DMS53 treated with DMSO at 0.1 percent for 48 hours (cell line): ENCODE measurements at regions not wholly inside any gene's neighbourhood (a gene's known extent, or its start where the extent isn't known, plus 50 kb on each side); places are given as distances from the start of the nearest gene placed in this dataset.
"Not testable (repeated sequence)": the region's sequence is repeated elsewhere in the genome, so short reads cannot be mapped to it uniquely, and the experiment has no call there.

Experiments
- DNase-seq: peaks from one replicate; lab custom pipeline; 2025; ENCODE audit not compliant: unreplicated experiment; lab: John Stamatoyannopoulos, UW

DNA sequence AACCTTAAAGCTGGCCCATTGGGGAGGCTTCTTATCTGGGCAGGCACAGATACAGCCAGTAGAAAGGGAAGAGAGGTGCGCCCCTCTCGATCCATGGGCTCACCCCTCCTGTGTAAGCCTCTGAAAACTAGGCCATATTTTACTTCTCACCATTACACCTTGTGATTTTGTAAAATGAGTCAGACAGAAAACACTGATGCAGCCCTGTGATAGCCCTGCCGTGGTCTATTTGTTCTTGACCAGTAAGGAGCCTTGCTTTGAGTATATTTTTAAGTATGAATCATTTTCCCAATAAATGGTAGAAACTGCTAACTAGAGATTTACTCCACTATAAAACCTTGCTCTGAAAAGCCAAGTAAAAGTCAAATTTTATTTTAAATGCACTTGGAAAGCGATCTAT lies 329.8 kb upstream of the MBL2 start:
- DNase-seq: no peak

DNA sequence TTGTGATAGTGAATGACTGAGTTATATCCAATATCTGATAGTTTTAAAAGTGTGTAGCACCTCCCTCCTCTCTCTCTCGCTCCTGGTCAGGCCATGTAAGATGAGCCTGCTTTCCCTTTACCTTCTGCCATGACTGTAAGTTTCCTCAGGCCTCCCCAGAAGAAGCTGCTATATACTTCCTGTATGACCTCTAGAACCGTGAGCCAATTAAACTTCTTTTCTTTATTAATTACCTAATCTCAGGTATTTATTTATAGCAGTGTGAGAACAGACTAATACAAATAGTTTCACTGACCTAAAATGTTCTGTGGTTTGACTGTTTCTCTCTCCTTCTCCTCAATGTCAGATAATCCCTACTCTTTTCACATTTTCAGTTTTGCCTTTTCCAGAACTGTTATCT lies 321.3 kb upstream of the MBL2 start:
- DNase-seq: no peak

DNA sequence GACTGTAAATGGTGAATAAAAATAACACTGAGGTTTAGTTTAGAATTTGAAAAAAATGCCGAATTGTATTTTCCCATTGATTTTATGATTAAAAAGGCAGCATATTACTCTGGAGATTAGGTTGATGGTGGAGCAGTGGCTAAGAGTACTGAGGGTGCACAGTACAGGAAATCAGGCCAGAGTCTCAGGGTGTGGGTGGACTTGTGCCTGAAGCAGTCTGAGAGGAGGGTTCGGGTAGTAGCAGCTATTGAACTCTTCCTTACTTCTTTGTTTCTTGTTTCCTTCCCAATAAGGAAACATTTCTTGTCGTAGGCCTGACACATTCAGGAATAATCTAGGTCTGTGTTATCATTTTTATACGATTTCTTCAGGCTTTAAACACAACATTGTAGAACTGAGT lies 319.0 kb upstream of the MBL2 start:
- no peak for DNase-seq

DNA sequence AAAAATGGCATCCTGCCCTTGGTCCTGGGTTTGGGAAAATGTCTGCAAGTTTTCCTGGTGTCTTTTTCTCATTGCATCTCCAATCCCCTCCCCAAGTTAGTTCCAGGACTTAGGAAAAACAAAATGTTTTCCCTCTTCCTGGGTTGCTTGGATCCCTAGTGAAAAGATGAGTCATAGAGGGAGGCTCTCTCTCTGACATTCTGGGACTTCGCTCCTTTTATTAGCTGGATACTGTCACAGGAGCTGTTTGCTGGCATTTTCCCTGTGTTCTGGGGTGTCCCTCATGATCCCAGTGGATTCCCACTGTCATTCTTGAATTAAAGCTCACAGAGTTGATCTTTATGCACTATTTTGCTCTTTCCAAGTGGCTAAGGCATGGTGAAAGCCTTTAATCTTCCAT lies 316.4 kb upstream of the MBL2 start:
- no peak for DNase-seq

DNA sequence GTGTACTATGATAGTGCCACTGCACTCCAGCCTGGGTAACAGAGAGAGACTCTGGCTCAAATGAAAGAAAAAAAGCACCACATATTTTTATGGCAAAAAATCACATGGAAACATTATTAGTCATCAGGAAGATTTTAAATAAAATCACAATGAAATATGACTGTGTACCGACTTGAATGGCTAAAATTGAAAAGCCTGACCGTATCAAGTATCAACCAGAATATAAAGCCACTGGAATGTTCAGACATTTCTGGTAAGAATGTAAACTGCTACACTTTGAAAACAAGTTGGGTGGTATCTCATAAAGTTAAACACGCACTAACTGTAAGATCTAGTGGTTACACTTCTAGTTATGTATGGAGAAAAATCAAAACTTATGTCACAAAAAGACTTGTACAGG lies 306.7 kb upstream of the MBL2 start:
- no peak for DNase-seq

DNA sequence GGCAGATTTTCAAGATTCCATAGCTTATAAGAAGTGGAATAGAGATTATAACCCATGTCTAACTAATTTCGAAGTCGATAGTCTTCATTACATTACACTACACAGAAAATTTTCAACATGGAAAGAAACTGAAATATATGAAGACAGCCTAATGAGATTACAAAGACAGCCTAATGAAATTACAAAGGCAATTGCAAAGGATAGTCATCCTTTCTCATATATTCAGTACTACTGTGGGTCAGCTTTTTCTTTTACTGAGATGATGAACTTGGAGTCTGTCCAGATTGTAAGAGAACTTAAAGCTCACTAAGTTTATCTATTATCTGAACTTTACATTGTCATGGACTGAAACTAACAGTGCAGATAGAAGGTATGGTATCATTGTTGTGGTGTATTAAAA lies 304.4 kb upstream of the MBL2 start:
- no peak for DNase-seq

DNA sequence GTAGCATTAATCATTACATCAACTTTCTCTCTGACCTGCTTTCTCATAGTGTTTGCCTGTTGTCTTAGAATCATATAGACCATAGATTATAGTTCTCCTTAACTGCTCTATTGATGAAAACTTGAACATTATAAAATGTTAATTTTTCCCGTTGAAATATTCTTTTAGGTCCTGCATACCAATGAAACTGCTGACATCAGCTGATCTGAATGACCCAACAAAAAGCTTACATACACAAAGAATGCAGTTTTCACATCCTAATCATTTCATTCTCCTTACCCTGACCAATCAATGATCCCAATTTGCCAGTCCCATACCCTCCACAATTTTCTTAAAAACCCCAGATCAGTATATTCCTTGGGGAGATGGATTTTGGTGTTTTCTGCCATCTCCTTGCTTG lies 302.9 kb upstream of the MBL2 start:
- DNase-seq: no peak

DNA sequence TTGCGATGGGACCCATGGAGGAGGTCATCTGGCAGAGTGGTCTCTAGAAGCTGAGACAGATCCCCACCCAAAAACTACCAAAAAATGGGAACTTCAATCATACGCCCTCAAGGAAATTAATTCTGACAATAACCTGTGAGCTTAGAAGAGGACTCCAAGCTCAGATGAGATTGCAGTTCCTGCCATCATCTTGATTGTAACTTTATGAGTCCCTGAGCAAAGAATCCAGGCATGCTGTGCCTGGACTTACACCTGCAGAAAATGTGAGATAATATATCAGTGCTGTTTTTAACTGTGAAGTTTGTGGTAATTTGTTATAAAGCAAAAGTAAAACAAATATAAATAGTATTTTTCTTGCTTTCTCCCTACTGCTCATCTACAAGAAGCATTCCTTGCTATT lies 299.6 kb upstream of the MBL2 start:
- DNase-seq: no peak

DNA sequence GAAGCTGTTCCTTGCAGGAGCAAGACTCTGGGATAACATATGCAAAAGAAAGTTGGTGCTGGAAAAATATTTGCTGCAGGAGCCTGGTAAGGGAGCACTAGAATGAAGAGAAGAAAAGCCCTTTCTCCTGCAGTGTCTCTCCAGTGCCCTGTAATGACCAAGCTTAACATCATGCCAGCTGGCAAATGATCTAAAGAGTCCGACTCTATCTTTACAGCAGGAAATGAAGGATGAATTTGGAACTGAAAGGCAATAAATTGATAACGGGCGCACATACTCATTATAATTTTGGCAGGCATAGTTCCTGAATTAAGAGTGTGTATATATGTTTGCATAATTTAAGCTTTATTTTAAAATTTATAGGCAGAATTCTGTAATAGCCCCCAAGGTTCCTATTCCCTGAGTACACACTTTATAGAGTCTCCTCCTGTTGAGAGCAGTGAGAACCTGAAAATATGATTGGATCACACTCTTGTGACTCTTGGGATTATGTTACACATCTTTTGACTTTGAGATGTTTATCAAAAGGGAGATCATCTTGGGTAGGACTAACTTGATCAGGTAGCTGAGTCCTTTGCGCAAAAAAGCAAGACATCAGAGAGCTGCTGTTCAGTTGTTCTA lies 299.0 kb upstream of the MBL2 start:
- no peak for DNase-seq

DNA sequence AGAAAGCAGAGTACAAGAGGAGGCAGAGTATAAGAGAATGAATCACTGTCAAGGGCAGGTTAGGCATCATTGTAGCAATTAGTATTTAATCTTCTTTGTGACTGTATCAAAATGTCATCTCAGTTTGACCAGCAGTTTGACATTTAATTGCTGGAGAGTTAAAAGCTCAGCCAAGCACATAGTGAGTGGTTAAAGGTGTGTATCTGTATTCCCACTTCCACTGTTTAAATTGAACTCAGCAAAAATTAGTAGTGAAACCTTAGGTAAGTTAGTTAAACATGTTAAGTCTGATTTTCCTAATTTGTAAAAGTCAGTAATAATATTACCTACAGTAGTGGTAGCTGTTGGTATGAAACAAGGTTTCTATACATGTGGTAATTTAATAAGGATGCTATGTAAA lies 296.4 kb upstream of the MBL2 start:
- no peak for DNase-seq

DNA sequence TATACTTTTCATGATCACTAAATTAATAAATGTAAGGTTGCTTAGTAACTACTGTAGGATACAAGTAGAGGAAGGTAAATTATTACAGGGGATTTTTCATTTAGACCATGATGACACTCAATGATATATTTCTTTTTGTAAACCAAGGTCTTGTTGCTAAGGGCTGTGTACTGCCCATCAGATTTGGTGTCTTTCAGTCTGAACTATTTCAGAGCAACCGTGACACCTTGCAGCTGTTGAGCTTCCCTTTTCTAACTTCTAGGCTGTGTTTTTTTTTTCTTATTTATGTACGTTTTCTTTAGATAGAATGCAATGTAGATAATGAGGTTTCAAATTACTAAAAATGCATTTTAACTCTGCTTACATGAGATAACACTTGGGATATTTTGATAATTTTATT lies 292.0 kb upstream of the MBL2 start:
- no peak for DNase-seq

DNA sequence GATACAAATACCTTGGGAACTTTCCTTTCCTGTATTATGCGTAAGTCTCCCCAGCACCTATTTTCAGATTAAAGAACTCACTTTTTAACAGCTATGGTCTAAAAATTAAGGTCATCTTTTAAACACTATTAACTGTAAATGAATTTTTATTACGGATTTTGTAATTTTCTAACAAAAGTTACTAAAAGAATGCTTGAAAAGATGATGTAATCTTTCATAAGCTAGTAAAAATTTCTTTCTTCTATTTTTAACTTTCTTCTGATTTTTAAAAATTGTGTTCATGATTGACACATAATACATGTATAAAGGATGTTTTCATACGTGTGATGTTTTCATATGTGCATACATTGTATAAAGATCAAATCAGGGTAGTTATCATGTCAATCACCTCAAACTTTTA lies 291.2 kb upstream of the MBL2 start:
- DNase-seq: no peak

DNA sequence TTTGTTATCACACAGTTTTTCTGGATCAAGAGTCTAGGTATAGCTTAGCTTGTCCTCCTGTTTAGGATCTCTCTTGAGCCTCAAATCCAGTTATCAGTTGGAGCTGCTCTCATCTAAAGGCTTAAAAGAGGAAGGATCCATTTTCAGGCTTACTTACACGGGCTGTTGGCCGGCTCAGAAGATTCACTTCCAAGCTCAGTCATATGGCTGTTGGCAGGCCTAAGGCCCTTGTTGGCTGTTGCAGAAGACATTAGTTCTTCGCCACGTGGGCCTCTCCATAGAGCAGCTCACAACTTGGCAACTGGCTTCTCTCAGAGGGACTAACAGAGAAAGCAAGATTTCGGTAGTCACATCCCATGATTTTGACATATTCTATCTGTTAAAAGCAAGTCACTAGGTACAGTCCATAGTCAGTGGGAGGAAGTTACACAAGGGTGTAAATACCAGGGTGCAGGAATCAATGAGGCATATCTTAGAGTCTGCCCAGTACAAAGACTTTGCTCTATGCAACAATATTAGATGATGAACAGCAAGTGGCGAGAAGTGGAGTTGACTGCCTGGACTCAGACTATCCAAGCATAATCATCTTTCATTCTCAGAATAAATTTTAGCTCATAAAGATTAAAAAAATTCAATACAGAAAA lies 280.1 kb upstream of the MBL2 start:
- no peak for DNase-seq

DNA sequence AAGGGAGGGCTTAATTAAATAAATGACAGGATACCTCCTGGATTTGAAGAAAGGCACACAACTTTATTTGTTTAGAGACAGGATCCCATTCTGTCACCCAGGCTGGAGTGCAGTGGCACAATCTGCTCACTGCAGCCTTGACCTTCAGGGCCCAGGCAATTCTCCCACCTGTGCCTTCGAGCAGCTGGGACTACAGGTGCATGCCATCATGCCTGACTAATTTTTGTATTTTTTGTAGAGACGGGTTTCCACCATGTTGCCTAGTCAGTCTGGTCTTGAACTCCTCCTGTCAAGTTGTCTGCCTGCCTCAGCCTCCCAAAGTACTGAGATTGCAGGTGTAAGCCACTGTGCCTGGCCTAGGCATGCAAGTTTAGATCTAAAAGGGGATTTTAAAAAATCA lies 272.7 kb upstream of the MBL2 start:
- peak; percentile 37 for DNase-seq

DNA sequence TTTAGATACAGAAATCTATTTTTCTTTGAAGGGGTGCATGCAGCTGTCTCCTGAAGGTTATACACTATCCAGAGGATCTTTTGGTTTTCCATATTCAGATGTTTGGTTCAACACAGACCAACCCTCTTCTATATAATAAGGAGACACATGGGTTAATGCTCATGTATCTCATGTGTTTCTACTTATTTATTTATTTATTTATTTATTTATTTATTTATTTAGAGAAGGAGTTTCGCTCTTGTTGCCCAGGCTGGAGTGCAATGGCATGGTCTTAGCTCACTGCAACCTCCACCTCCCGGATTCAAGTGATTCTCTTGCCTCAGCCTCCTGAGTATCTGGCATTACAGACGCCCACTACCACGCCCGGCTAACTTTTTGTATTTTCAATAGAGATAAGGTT lies 263.2 kb upstream of the MBL2 start:
- not testable (repeated sequence) for DNase-seq

DNA sequence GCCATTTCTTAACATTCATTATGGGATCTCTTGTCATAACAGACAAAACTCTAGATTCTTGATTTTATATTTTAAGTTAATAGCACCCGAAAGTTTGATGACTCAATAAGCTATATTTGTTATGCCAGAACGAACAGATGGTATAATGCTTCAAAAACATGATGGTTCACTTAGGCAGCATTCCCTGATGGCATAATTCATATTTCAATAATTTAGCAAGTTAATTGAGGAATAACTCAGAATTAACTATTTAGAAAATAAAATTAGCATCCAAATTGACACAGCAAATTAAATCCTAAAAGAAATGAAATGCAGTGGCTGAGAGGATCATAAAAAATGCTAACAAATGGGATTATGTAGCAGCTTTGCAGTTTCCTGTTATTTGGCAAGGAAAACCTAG lies 260.8 kb upstream of the MBL2 start:
- no peak for DNase-seq

DNA sequence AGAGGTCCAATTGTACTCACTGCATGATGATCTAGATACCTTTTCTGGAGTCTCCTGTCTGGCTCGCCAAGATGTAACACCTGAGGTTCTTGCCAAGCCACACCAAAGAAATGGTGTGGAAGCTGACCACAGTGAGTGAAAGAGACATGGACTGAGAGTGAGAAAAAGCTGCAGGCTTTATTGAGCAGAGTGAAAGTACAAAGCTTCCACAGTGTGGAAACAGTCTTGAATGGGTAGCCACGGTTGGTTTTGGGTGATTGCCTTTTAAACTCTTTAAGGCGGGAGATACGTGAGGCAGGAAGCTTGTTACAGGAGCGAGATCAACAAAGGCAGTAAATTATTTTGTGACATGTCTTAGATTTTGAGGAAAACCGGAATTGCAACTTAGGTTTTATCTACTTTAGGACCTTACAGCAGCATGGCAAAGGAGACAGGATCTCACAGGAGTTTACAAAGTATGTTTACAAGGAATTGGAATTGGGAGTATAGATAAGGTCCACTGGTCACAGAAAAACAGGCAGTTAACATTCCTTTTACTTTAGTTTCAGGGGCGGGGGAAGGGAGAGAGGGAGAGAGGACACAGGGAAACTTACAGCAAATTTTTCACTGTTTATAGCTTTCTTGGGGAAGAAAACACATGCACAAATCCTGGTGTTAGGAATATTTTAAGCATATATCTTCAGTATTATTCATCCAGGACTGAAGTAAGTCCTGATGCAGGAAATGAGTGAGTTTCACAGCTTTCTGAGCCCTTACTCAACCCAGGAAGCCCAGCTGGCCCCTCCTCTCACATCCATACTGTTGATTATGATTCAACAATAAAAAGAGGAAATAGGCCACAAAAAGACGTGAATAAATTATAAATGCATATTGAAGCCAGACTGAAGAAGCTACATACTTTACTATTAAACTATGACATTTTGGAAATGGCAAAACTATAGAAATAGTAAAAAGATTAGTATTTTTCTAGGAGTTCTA lies 257.6 kb upstream of the MBL2 start:
- not testable (repeated sequence) for DNase-seq

DNA sequence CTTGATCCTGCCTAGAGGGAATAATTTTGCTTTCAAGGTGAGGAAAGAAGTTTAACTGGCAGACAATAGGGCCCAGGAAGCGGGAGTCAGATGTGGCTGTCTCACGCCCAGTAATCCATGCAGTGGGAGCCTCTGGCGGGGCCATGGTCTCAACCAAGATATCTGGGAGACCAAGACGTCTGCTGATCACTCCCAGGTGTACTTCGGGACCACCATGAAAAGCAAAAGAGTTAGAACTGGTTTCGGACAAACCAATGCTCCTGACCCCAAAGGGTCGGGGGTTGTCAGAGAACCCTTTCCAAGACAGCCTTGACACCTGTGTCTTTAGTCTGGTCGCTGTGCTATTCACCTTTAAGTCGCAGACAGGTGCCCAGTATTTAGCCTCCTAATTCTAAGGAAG lies 256.9 kb upstream of the MBL2 start:
- DNase-seq: no peak

DNA sequence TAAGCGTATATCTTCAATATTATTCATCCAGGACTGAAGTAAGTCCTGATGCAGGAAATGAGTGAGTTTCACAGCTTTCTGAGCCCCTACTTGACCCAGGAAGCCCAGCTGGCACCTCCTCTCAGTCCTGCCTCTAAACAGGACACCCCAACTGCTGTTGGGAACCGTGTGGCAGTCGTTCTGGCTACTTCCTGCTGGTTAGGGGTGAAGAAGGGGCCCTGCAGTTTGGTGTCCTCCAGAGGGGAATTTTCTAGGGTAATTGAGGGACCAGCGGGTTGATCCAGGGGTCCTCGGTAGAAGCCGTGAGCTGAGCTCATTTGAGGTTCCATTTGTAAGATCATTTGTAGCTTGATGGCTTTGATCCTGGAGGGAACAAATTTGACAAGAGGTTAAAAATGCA lies 253.2 kb upstream of the MBL2 start:
- not testable (repeated sequence) for DNase-seq

DNA sequence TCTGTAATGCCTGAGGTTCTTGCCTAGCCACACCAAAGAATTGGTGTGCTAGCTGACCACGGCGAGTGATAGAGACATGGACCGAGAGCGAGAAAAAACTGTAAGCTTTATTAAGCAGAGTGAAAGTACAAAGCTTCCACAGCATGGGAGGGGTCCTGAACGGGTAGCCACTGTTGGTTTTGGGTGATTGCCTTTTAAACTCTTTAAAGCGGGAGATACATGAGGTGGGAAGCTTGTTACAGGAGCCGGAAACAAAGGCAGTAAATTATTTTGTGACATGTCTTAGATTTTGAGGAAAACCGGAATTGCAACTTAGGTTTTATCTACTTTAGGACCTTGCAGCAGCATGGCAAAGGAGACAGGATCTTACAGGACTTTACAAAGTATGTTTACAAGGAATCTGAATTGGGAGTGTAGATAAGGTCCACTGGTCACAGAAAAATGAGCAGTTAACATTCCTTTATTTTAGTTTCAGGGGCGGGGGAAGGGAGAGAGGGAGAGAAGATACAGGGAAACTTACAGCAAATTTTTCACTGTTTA lies 252.7 kb upstream of the MBL2 start:
- DNase-seq: no peak

DNA sequence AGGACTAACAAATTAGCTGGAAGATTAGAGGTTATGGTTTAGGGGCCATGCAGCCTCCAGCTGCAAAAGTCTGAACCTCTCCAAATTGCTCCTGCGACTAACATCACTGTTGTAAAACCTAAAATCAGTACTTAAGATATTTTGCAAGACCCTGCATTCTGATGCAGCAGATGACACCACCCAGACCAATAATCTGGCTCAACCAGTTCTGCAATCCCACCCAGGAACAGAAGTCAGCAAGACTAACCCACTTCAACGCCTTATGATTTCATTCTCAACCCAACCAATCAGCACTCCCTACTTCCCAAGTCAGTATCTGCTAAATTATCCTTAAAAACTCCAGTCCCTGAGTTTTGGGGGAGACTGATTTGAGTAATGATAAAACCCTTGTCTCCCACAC lies 250.8 kb upstream of the MBL2 start:
- no peak for DNase-seq

DNA sequence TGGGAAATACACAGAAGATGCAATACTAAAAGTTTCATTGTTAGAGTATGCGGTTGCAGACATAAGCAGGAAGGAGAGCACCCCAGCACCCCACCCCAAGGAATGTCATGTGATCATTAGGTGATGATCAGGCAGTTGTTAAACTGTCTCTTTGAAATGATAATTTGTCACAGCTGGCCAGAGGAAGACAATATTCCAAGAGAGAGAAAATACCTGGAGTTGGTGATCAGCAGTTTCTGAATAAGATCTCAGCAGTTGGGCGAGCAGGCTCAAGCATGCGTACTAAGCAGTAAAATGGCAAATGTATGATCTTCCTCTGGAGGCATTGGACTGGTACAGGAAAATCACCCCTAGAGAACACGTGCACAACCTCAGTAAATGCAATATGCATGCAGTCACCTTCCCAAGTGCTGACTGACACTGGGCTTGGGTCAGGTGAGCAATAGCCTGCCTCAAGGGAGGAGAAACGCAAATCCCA lies 250.1 kb upstream of the MBL2 start:
- no peak for DNase-seq
